ENCODE measurements at regions not wholly inside any gene's neighbourhood (a gene's known extent, or its start where the extent isn't known, plus 50 kb on each side); places are given as distances from the start of the nearest gene placed in this dataset.

DNA sequence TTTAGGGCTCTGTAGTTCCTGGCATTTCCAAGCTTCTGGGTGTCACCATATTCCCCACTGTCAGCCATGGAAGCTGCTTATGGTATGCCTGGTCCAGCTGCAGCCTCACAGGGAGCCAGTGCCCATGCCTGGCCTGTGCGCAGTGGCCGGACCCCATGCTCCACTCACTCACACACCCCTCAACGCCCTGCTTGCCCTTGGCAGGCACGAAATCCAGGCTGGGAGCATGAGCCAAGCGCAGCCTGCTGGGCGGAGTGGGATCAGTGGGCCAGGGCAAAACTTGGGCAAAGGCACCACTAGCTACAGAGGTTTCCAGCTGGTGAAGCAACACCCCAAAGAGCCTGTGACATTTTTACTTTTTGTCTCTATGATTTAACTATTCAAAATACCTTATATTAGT, 520.4 kb downstream of the RWDD3 start:
- H3K9ac ChIP-seq (ENCODE audit: low read length), result no peak overlapping the region

DNA sequence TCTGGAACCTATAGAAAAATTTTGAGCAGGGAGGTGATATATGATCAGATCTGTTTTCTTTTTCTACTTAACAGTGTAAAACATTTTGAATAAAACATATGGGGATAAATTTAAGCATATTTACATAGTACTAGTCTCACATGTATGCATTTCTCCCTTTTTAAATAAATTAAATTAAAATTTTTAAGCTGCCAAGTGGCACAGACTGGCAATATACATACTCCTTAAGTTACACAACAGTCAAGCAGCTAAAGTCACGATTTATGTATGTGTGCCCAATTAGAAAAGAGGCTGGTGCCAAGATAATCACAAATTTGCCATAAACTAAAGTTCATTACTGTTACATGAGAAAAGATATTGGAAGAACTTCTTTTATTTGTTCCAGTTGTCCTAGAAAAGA, 532.0 kb downstream of the RWDD3 start:
- H3K4me3 ChIP-seq (ENCODE audit: low read length), result no peak overlapping the region
- H4K20me1 ChIP-seq (ENCODE audit: insufficient read depth, low read length), result no peaks in the 10 kb centered on the region
- H3K9me3 ChIP-seq (ENCODE audit: insufficient read depth, low read length), result no peaks in the 10 kb centered on the region
- H3K27ac ChIP-seq (ENCODE audit: low read length), result no peak overlapping the region
- H3K79me2 ChIP-seq (ENCODE audit: low read length), result no peaks in the 10 kb centered on the region
- no peak overlapping the region for H2AFZ ChIP-seq (ENCODE audit: low read depth, low read length)
- TF ChIP-seq, protein P1, sequence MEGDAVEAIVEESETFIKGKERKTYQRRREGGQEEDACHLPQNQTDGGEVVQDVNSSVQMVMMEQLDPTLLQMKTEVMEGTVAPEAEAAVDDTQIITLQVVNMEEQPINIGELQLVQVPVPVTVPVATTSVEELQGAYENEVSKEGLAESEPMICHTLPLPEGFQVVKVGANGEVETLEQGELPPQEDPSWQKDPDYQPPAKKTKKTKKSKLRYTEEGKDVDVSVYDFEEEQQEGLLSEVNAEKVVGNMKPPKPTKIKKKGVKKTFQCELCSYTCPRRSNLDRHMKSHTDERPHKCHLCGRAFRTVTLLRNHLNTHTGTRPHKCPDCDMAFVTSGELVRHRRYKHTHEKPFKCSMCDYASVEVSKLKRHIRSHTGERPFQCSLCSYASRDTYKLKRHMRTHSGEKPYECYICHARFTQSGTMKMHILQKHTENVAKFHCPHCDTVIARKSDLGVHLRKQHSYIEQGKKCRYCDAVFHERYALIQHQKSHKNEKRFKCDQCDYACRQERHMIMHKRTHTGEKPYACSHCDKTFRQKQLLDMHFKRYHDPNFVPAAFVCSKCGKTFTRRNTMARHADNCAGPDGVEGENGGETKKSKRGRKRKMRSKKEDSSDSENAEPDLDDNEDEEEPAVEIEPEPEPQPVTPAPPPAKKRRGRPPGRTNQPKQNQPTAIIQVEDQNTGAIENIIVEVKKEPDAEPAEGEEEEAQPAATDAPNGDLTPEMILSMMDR (IDR thresholded peaks at IDR 0.05; ENCODE audit: low read depth, low read length), result no peak
- TF ChIP-seq EZH2phosphoT487 (IDR thresholded peaks at IDR 0.05; ENCODE audit: low read depth), result no peak
- no peaks in the 10 kb centered on the region for H3K27me3 ChIP-seq (ENCODE audit: low read depth, low read length)
- H3K9ac ChIP-seq (ENCODE audit: low read length), result no peak overlapping the region
- no peaks in the 10 kb centered on the region for H3K4me1 ChIP-seq (ENCODE audit: low read length)
- no peak overlapping the region for H3K4me2 ChIP-seq (ENCODE audit: low read length)
- H3K36me3 ChIP-seq (replicated peaks; ENCODE audit: low read depth, low read length), result no peaks in the 10 kb centered on the region

More for the DNA sequence above, 520.4 kb downstream of the RWDD3 start:
- Histone ChIP-seq H3K4me3 (ENCODE audit: low read length) (no peak overlapping the region), H3K9me3 (ENCODE audit: insufficient read depth, low read length) (no peaks in the 10 kb centered on the region), H3K4me1 (ENCODE audit: low read length) (no peaks in the 10 kb centered on the region), H3K4me2 (ENCODE audit: low read length) (no peak overlapping the region), H3K79me2 (ENCODE audit: low read length) (no peaks in the 10 kb centered on the region), H3K36me3 (replicated peaks; ENCODE audit: low read depth, low read length) (no peaks in the 10 kb centered on the region), H3K27me3 (ENCODE audit: low read depth, low read length) (no peaks in the 10 kb centered on the region), H4K20me1 (ENCODE audit: insufficient read depth, low read length) (no peaks in the 10 kb centered on the region), H2AFZ (ENCODE audit: low read depth, low read length) (no peak overlapping the region), H3K27ac (ENCODE audit: low read length) (no peak overlapping the region)
- no peak for TF ChIP-seq EZH2phosphoT487 (IDR thresholded peaks at IDR 0.05; ENCODE audit: low read depth)
- TF ChIP-seq, protein P1 (IDR thresholded peaks at IDR 0.05; ENCODE audit: low read depth, low read length), result no peak

GRCh38 chr1:95770581-95770980, 536.6 kb downstream of the RWDD3 start:
- Histone ChIP-seq H4K20me1 (ENCODE audit: insufficient read depth, low read length) (no peaks in the 10 kb centered on the region), H2AFZ (ENCODE audit: low read depth, low read length) (no peak overlapping the region), H3K9me3 (ENCODE audit: insufficient read depth, low read length) (no peaks in the 10 kb centered on the region), H3K36me3 (replicated peaks; ENCODE audit: low read depth, low read length) (no peaks in the 10 kb centered on the region), H3K4me1 (ENCODE audit: low read length) (no peaks in the 10 kb centered on the region), H3K27ac (ENCODE audit: low read length) (no peak overlapping the region), H3K27me3 (ENCODE audit: low read depth, low read length) (no peaks in the 10 kb centered on the region), H3K79me2 (ENCODE audit: low read length) (no peaks in the 10 kb centered on the region), H3K9ac (ENCODE audit: low read length) (no peak overlapping the region), H3K4me2 (ENCODE audit: low read length) (no peak overlapping the region), H3K4me3 (ENCODE audit: low read length) (no peak overlapping the region)
- TF ChIP-seq, protein P1 (IDR thresholded peaks at IDR 0.05; ENCODE audit: low read depth, low read length), result no peak
- no peak for TF ChIP-seq EZH2phosphoT487 (IDR thresholded peaks at IDR 0.05; ENCODE audit: low read depth)

GRCh38 chr1:95778217-95778616, 544.2 kb downstream of the RWDD3 start:
- H3K4me3 ChIP-seq (ENCODE audit: low read length), result no peak overlapping the region
- no peak overlapping the region for H3K9ac ChIP-seq (ENCODE audit: low read length)
- H3K79me2 ChIP-seq (ENCODE audit: low read length), result no peaks in the 10 kb centered on the region
- no peak overlapping the region for H3K27ac ChIP-seq (ENCODE audit: low read length)
- H2AFZ ChIP-seq (ENCODE audit: low read depth, low read length), result no peak overlapping the region
- H3K4me2 ChIP-seq (ENCODE audit: low read length), result no peak overlapping the region
- no peaks in the 10 kb centered on the region for H3K36me3 ChIP-seq (replicated peaks; ENCODE audit: low read depth, low read length)
- H3K27me3 ChIP-seq (ENCODE audit: low read depth, low read length), result no peaks in the 10 kb centered on the region
- TF ChIP-seq EZH2phosphoT487 (IDR thresholded peaks at IDR 0.05; ENCODE audit: low read depth), result no peak
- TF ChIP-seq, protein P1 (IDR thresholded peaks at IDR 0.05; ENCODE audit: low read depth, low read length), result no peak
- H4K20me1 ChIP-seq (ENCODE audit: insufficient read depth, low read length), result no peaks in the 10 kb centered on the region
- H3K9me3 ChIP-seq (ENCODE audit: insufficient read depth, low read length), result no peaks in the 10 kb centered on the region
- H3K4me1 ChIP-seq (ENCODE audit: low read length), result no peaks in the 10 kb centered on the region
